HepG2 (cell line): ENCODE measurements at regions not wholly inside any gene's neighbourhood (a gene's known extent, or its start where the extent isn't known, plus 50 kb on each side); places are given as distances from the start of the nearest gene placed in this dataset.

Experiments used
- ATAC-seq: fragments of 200-7000 bp; cut with Tn5 transposase; 3 replicates; pipeline ENCODE4 v1.9.1; 2020; ENCODE audit warnings: mild to moderate bottlenecking, moderate library complexity
- BruUV-seq: library from RNA; stranded (reverse); fragments of 400-500 nt; replicated peaks from 2 replicates; lab custom pipeline; 2021; lab: Mats Ljungman, UMichigan
- CTCF ChIA-PET: fragments of 300-600 bp; formaldehyde crosslinking; extraction: SDS; loops from one replicate; lab custom pipeline; 2021; ENCODE audit warnings: low total read pairs, inconsistent platforms, low intra/inter-chr PET ratio; lab: Yijun Ruan, JAX
- POLR2A ChIA-PET: fragments of 350-600 bp; sonication (Branson Sonifier 250); formaldehyde crosslinking; loops from one replicate; lab custom pipeline; 2020; ENCODE audit warnings: antibody characterized with exemption, inconsistent platforms; lab: Yijun Ruan, JAX
- DNase-seq: peaks from one replicate; pipeline ENCODE4 v3.0.0-alpha.2; 2015; ENCODE audit warnings: low spot score
- FAIRE-seq: peaks from 3 replicates; lab custom pipeline; 2011; peaks lifted over from hg19 to GRCh38; lab: Jason Lieb, UNC
- H2AFZ ChIP-seq: one replicate; pipeline ENCODE4 v1.6.1; 2011; ENCODE audit warnings: low read length, inconsistent platforms
- H3K27ac ChIP-seq: fragments of 300-600 bp; 3 replicates; pipeline ENCODE4 v1.8.0; 2011; ENCODE audit warnings: mixed run types, mild to moderate bottlenecking, mixed read lengths, low read length, inconsistent platforms; ENCODE audit not compliant: insufficient read depth; ENCODE audit errors: extremely low read length
- H3K27me3 ChIP-seq, 2 experiments: fragments of 200-600 bp in 1 of 2; 2 replicates in 1 of 2; 3 replicates in 1 of 2; pipeline versions ENCODE4 v1.6.0 to v1.8.0; 2011; ENCODE audit warnings: low read length in 2 of 2, mild to moderate bottlenecking in 2 of 2, moderate library complexity in 2 of 2, inconsistent platforms in 1 of 2; ENCODE audit not compliant: insufficient read depth in 2 of 2, control insufficient read depth in 1 of 2
- H3K36me3 ChIP-seq, 2 experiments: fragments of 200-600 bp in 1 of 2; replicated peaks in 1 of 2; 2 replicates in 1 of 2; 3 replicates in 1 of 2; pipeline versions ENCODE4 v1.5.1 to v1.8.0; 2011; ENCODE audit warnings: low read length in 2 of 2, inconsistent platforms in 1 of 2; ENCODE audit not compliant: insufficient read depth in 2 of 2, control insufficient read depth in 1 of 2
- H3K4me1 ChIP-seq: 2 replicates; pipeline ENCODE4 v1.5.1; 2012; ENCODE audit warnings: low read length, inconsistent platforms; ENCODE audit not compliant: insufficient read depth
- H3K4me2 ChIP-seq: 2 replicates; pipeline ENCODE4 v1.6.0; 2011; ENCODE audit warnings: low read depth, low read length, inconsistent platforms
- H3K4me3 ChIP-seq, 3 experiments: fragments of 200-600 bp in 1 of 3; sonication (generic), shearing (Covaris generic) in 1 of 3; replicated peaks in 1 of 3; 2 replicates each; pipeline ENCODE4 v1.5.1; 2011 to 2016; ENCODE audit warnings: low read length in 3 of 3, inconsistent platforms in 2 of 3, low read depth in 2 of 3, mild to moderate bottlenecking in 2 of 3, control low read depth in 1 of 3, mixed read lengths in 1 of 3; ENCODE audit not compliant: insufficient read depth in 1 of 3
- H3K79me2 ChIP-seq: one replicate; pipeline ENCODE4 v1.6.1; 2011; ENCODE audit warnings: low read length, inconsistent platforms; ENCODE audit not compliant: insufficient read depth
- H3K9ac ChIP-seq: 2 replicates; pipeline ENCODE4 v1.6.0; 2011; ENCODE audit warnings: mild to moderate bottlenecking, low read depth, low read length, inconsistent platforms; ENCODE audit not compliant: insufficient read depth
- H3K9me3 ChIP-seq: 2 replicates; pipeline ENCODE4 v1.5.1; 2012; ENCODE audit warnings: mild to moderate bottlenecking, low read length
- H4K20me1 ChIP-seq: 2 replicates; pipeline ENCODE4 v1.6.0; 2011; ENCODE audit warnings: inconsistent platforms, mild to moderate bottlenecking, low read length, moderate library complexity; ENCODE audit not compliant: insufficient read depth
- GRHL1 ChIP-seq: sonication (generic); formaldehyde crosslinking; conservative IDR thresholded peaks from 2 replicates; pipeline ENCODE4 v1.8.0; 2022; ENCODE audit warnings: missing genetic modification reagents
- JARID2 ChIP-seq: sonication (generic); formaldehyde crosslinking; IDR thresholded peaks from 2 replicates; pipeline ENCODE4 v1.8.1; 2023; ENCODE audit warnings: missing genetic modification reagents, inconsistent platforms; ENCODE audit not compliant: insufficient replicate concordance
- MIER2 ChIP-seq: IDR thresholded peaks from 2 replicates; pipeline ENCODE4 v1.6.1; 2016; ENCODE audit warnings: missing biosample characterization, missing genetic modification reagents
- MLLT10 ChIP-seq: sonication (generic); formaldehyde crosslinking; IDR thresholded peaks from 2 replicates; pipeline ENCODE4 v1.4.0; 2020; ENCODE audit warnings: missing genetic modification reagents
- POLR2A ChIP-seq, 2 experiments: IDR thresholded peaks; 2 replicates each; pipeline ENCODE4 v1.6.1; 2011; ENCODE audit warnings: low read depth in 2 of 2, low read length in 2 of 2, mild to moderate bottlenecking in 1 of 2, moderate library complexity in 1 of 2; ENCODE audit not compliant: insufficient read depth in 1 of 2
- ZBTB43 ChIP-seq: sonication (generic); formaldehyde crosslinking; conservative IDR thresholded peaks from 2 replicates; pipeline ENCODE4 v1.4.0; 2020; ENCODE audit warnings: missing genetic modification reagents
- ZFP62 ChIP-seq: sonication (generic); formaldehyde crosslinking; IDR thresholded peaks from 2 replicates; pipeline ENCODE4 v1.4.0; 2020; ENCODE audit warnings: missing genetic modification reagents
- ZNF264 ChIP-seq: sonication (generic); formaldehyde crosslinking; IDR thresholded peaks from 2 replicates; pipeline ENCODE4 v1.4.0; 2020; ENCODE audit warnings: missing genetic modification reagents
- ZNF362 ChIP-seq: sonication (generic); formaldehyde crosslinking; IDR thresholded peaks from 2 replicates; pipeline ENCODE4 v1.4.0; 2020; ENCODE audit warnings: missing genetic modification reagents, mild to moderate bottlenecking, borderline replicate concordance
- ZNF747 ChIP-seq: sonication (generic); formaldehyde crosslinking; IDR thresholded peaks from 2 replicates; pipeline ENCODE4 v1.8.1; 2023; ENCODE audit warnings: missing genetic modification reagents, mild to moderate bottlenecking, borderline replicate concordance
- WGBS: methylation state at CpG from one replicate; pipeline ENCODE4 v1.1.6; 2017; ENCODE audit warnings: low lambda C conversion rate; 5-methylcytosine and 5-hydroxymethylcytosine counted together
- in situ Hi-C: cut with HindIII; loops from 2 replicates; pipeline ENCODE4 v1.10.0; 2017; ENCODE audit warnings: low pct_unique_long_range_greater_than_20kb; ENCODE audit not compliant: extremely low pct_ligation_motif_present
- intact Hi-C: fragments of 100-400 bp; cut with micrococcal nuclease; formaldehyde crosslinking; loops from one replicate; pipeline ENCODE4 v1.10.0; 2022; ENCODE audit not compliant: unreplicated experiment

GRCh38 chr5:3153906-3154305 lies 402.4 kb upstream of the IRX2 start:
- in situ Hi-C loops: no loop called here
- no TSS peak for BruUV-seq
- FAIRE-seq: no peak
- Histone ChIP-seq H3K79me2 (no peaks in the 10 kb centered on the region), H3K27me3 (peaks cover 2 to 7% of the 10 kb centered on the region in 2 experiments; a peak in 2 of 5 replicates), H3K36me3 (no peaks in the 10 kb centered on the region), H3K9me3 (no peaks in the 10 kb centered on the region), H3K27ac (no peak overlapping the region), H3K4me2 (no peak overlapping the region), H3K4me1 (no peaks in the 10 kb centered on the region), H3K4me3 (no peak overlapping the region), H3K9ac (no peak overlapping the region), H4K20me1 (no peaks in the 10 kb centered on the region), H2AFZ (no peak overlapping the region)
- TF ChIP-seq ZFP62 (CRISPR knock-in tag) (no peak), ZNF747 (CRISPR knock-in tag) (no peak), ZBTB43 (CRISPR knock-in tag) (no peak), ZNF362 (CRISPR knock-in tag) (no peak), POLR2A (IDR thresholded peaks at IDR 0.05; ENCODE audit: insufficient read depth in 1 of 2, low read depth in 2 of 2, low read length in 2 of 2) (no peak), GRHL1 (CRISPR knock-in tag) (no peak), JARID2 (no peak), MIER2 (CRISPR knock-in tag) (no peak), ZNF264 (CRISPR knock-in tag) (no peak), MLLT10 (CRISPR knock-in tag) (no peak)
- intact Hi-C loops: no loop called here
- CTCF ChIA-PET: no interaction called here
- ATAC-seq: no peak
- no peak for DNase-seq
- POLR2A ChIA-PET: no interaction called here
- WGBS: 0% methylated on average over 4 of the region's 4 CpGs
